ENCODE measurements at regions not wholly inside any gene's neighbourhood (a gene's known extent, or its start where the extent isn't known, plus 50 kb on each side); places are given as distances from the start of the nearest gene placed in this dataset.
"Not testable (repeated sequence)": the region's sequence is repeated elsewhere in the genome, so short reads cannot be mapped to it uniquely, and the experiment has no call there.

GRCh38 chr10:6796231-6796630 lies 216.2 kb upstream of the PRKCQ start:
- intact Hi-C loops (cut with DNase I): no loop called here
- DNase-seq: no peak

GRCh38 chr10:6795541-6795940 lies 215.5 kb upstream of the PRKCQ start:
- DNase-seq: peak in 2 of 42 donors; percentile 27 to 32
- intact Hi-C loops (cut with DNase I): no loop called here

GRCh38 chr10:6794841-6795240 lies 214.8 kb upstream of the PRKCQ start:
- DNase-seq: not testable (repeated sequence)

GRCh38 chr10:6794441-6794840 lies 214.4 kb upstream of the PRKCQ start:
- intact Hi-C loops (cut with DNase I): no loop called here

More at GRCh38 chr10:6794841-6795240, 214.8 kb upstream of the PRKCQ start:
- intact Hi-C loops (cut with DNase I): not testable (repeated sequence)

GRCh38 chr10:6788731-6789130 lies 208.7 kb upstream of the PRKCQ start:
- DNase-seq: no peak
- intact Hi-C loops (cut with DNase I): no loop called here

More at GRCh38 chr10:6794441-6794840, 214.4 kb upstream of the PRKCQ start:
- DNase-seq: no peak

- no peak for DNase-seq
Observed at GRCh38 chr10:6788231-6788630, 208.2 kb upstream of the PRKCQ start.

GRCh38 chr10:6787718-6788117 lies 207.6 kb upstream of the PRKCQ start:
- no peak for DNase-seq
- intact Hi-C loops (cut with DNase I): no loop called here

More at GRCh38 chr10:6788231-6788630, 208.2 kb upstream of the PRKCQ start:
- intact Hi-C loops (cut with DNase I): no loop called here

GRCh38 chr10:6787091-6787490 lies 207.0 kb upstream of the PRKCQ start:
- no peak for DNase-seq
- intact Hi-C loops (cut with DNase I): no loop called here

GRCh38 chr10:6786579-6787031 lies 206.5 kb upstream of the PRKCQ start:
- intact Hi-C loops (cut with DNase I): no loop called here
- peak; percentile 40 to 85 (median 66) for DNase-seq

GRCh38 chr10:6784429-6784828 lies 204.4 kb upstream of the PRKCQ start:
- intact Hi-C loops (cut with DNase I); DNase-seq: not testable (repeated sequence)

- no peak for DNase-seq
- intact Hi-C loops (cut with DNase I): no loop called here
Observed at GRCh38 chr10:6783471-6783870, 203.4 kb upstream of the PRKCQ start.

- intact Hi-C loops (cut with DNase I): no loop called here
- no peak for DNase-seq
Observed at GRCh38 chr10:6782378-6782777, 202.3 kb upstream of the PRKCQ start.

- intact Hi-C loops (cut with DNase I): no loop called here
- DNase-seq: no peak
Observed at GRCh38 chr10:6781133-6781770, 201.2 kb upstream of the PRKCQ start.

- DNase-seq: no peak
- intact Hi-C loops (cut with DNase I): no loop called here
Observed at GRCh38 chr10:6780008-6780677, 200.1 kb upstream of the PRKCQ start.

- peak in 41 of 42 donors; percentile 16 to 88 (median 61) for DNase-seq
- intact Hi-C loops (cut with DNase I): no loop called here
Observed at GRCh38 chr10:6778992-6779701, 199.1 kb upstream of the PRKCQ start.

- intact Hi-C loops (cut with DNase I): no loop called here
- no peak for DNase-seq
Observed at GRCh38 chr10:6776170-6776569, 196.1 kb upstream of the PRKCQ start.

- intact Hi-C loops (cut with DNase I): no loop called here
- no peak for DNase-seq
Observed at GRCh38 chr10:6774406-6774805, 194.3 kb upstream of the PRKCQ start.

- DNase-seq: peak in 1 of 42 donors; percentile 21
- intact Hi-C loops (cut with DNase I): no loop called here
Observed at GRCh38 chr10:6771331-6771730, 191.3 kb upstream of the PRKCQ start.

GRCh38 chr10:6770846-6771245 lies 190.8 kb upstream of the PRKCQ start:
- peak in 1 of 42 donors; percentile 27 for DNase-seq
- intact Hi-C loops (cut with DNase I): no loop called here

Data from head of caudate nucleus (tissue), 42 donors.